ENCODE measurements at regions not wholly inside any gene's neighbourhood (a gene's known extent, or its start where the extent isn't known, plus 50 kb on each side); places are given as distances from the start of the nearest gene placed in this dataset.

- TF ChIP-seq CTCF (IDR thresholded peaks at IDR 0.05; ENCODE audit: extremely low read depth in 1 of 2, insufficient read depth in 1 of 2, low read depth in 1 of 2, low read length in 2 of 2) (no peak), EZH2 (IDR thresholded peaks at IDR 0.05; ENCODE audit: borderline replicate concordance, low read depth, low read length, severe bottlenecking) (no peak), MAX (IDR thresholded peaks at IDR 0.05; ENCODE audit: insufficient read depth, insufficient read length) (no peak), JUN (IDR thresholded peaks at IDR 0.05; ENCODE audit: borderline replicate concordance, insufficient read depth, insufficient read length, low read depth) (no peak), POLR2AphosphoS5 (IDR thresholded peaks at IDR 0.05; ENCODE audit: insufficient read depth, low read depth, low read length) (no peak)
These were observed 752.4 kb upstream of the VSTM2A start for GRCh38 chr7:53789741-53790140.

Data from endothelial cell of umbilical vein (primary cell).